Lower leg skin (tissue), 4 donors: ENCODE measurements at regions not wholly inside any gene's neighbourhood (a gene's known extent, or its start where the extent isn't known, plus 50 kb on each side); places are given as distances from the start of the nearest gene placed in this dataset.

Experiments used
- DNase-seq, 2 donors: peaks; one replicate each; pipeline ENCODE4 v3.0.0-alpha.2; 2019; ENCODE audit warnings: low spot score in 2 of 2
- H3K4me3 ChIP-seq: fragments of 200-600 bp; sonication (generic); 2 replicates; pipeline ENCODE4 v1.5.1; 2017; ENCODE audit warnings: mild to moderate bottlenecking, low read depth; ENCODE audit not compliant: poor library complexity, severe bottlenecking
- CTCF ChIP-seq, 3 donors: fragments of 450-650 bp; IDR thresholded peaks; one replicate each; pipeline ENCODE4 v1.5.1; 2016; ENCODE audit warnings: antibody characterized with exemption in 3 of 3, mild to moderate bottlenecking in 3 of 3, moderate library complexity in 2 of 3
- POLR2A ChIP-seq, 2 donors: fragments of 450-650 bp; IDR thresholded peaks; one replicate each; pipeline ENCODE4 v1.6.1; 2016 to 2017; ENCODE audit warnings: antibody characterized with exemption in 2 of 2, mild to moderate bottlenecking in 1 of 2, moderate library complexity in 1 of 2
- WGBS, 2 donors: methylation state at CpG; one replicate each; pipeline ENCODE4 v1.1.5; 2018; 5-methylcytosine and 5-hydroxymethylcytosine counted together
- intact Hi-C: fragments of 100-400 bp; cut with DNase I; formaldehyde crosslinking; loops from one replicate; pipeline ENCODE4 v1.15.0; 2023; ENCODE audit warnings: low total_unique reads

DNA sequence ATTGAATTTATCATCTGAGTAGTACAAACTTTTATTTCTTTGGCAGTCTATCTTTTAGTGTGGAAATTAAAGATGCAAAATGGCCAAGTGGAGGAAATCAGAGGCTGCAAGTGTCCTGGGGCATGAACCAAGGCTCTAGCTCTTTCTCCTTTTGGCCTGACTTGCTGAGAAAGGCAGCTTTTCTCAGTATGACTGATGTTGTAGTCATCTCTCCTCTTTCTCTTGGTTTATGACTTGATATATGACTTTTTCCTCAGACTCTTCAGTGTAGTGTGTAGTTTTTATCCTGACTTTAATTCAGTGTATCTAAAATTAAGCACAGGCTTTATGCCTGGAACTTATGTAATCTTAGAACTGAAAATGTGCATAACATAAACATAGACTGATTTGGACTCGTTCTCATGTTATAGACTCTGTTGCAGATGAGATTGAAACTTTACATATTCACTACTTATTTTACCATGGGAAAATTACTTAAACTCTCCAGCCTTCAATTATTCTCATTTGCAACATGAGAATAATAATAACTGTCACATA lies 65.7 kb downstream of the SLITRK5 start:
- 40 to 60% methylated on average over 1 of the region's 1 CpG for WGBS, 2 donors

DNA sequence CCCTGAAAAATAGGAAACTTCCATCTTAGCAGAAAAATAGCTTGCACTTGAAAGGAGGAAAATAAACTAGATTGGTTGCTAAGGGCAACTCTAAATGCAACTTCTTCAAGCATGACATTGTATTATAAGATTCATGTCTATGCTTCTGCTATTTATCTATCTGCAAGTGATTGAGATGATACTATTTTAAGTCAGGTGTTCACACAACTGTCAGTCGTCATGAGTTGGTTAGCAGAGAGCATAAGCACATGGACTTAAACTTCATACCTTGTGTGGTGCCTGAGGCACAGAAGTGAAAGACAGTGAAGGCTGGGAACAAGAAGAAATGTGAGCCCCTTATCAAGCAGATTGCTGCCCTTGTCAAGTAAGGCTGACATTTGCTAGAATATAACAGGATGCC lies 82.9 kb downstream of the SLITRK5 start:
- H3K4me3 ChIP-seq, result no peak overlapping the region
- TF ChIP-seq CTCF (IDR thresholded peaks at IDR 0.05) (no peak), POLR2A (IDR thresholded peaks at IDR 0.05) (no peak)
- DNase-seq, result no peak
- 36 to 48% methylated on average over 1 of the region's 1 CpG for WGBS, 2 donors
- intact Hi-C loops, result no loop called here

More for the DNA sequence above, 65.7 kb downstream of the SLITRK5 start:
- no peak overlapping the region for H3K4me3 ChIP-seq
- intact Hi-C loops, result no loop called here
- TF ChIP-seq POLR2A (IDR thresholded peaks at IDR 0.05) (no peak), CTCF (IDR thresholded peaks at IDR 0.05) (no peak)
- DNase-seq, result no peak

DNA sequence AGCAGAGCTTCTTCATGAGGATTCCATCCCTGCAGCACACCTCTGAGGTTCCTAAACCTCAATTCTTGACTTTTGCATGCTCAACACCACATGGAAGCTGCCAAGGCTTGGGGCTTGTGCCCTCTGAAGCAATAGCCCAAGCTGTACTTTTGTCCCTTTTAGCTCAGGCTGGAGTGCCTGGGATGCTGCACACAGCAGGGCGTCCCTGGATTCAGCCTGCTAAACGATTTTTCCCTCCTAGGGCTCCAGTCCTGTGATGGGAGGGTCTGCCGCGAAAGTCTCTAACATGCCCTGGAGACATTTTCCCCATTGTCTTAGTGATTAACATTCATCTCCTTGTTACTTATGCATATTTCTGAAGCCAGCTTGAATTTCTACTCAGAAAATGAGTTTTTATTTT lies 98.3 kb downstream of the SLITRK5 start:
- TF ChIP-seq POLR2A (IDR thresholded peaks at IDR 0.05) (no peak), CTCF (IDR thresholded peaks at IDR 0.05) (no peak)
- intact Hi-C loops, result no loop called here
- no peak for DNase-seq
- WGBS, 2 donors, result 61 to 69% methylated on average over 4 of the region's 4 CpGs
- H3K4me3 ChIP-seq, result no peak overlapping the region

DNA sequence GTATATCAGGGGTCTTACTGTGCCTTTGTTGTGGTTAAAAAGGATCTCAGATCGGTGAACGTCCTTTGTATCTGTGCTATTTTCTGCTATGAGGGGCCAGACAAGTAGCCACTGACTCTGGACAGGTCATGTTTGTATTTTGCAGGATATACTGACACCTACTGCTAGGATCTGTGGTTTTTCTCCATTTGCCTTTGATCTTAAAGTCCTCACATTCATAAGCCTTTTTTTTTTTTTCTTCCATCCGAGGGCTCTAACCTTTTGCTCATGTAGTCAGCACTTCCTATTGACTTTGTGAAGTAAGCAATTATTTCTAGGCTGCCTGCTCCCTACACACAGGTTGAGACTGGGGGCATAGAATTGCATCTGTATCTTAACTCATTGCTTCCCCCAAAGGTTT lies 106.2 kb downstream of the SLITRK5 start:
- intact Hi-C loops, result no loop called here
- TF ChIP-seq POLR2A (IDR thresholded peaks at IDR 0.05) (no peak), CTCF (IDR thresholded peaks at IDR 0.05) (no peak)
- 43 to 58% methylated on average over 3 of the region's 3 CpGs for WGBS, 2 donors
- no peak for DNase-seq
- no peak overlapping the region for H3K4me3 ChIP-seq

- TF ChIP-seq POLR2A (IDR thresholded peaks at IDR 0.05) (no peak), CTCF (IDR thresholded peaks at IDR 0.05) (no peak)
- intact Hi-C loops, result no loop called here
- no peak for DNase-seq
- H3K4me3 ChIP-seq, result no peak overlapping the region
- WGBS, 2 donors, result 79 to 85% methylated on average over 3 of the region's 3 CpGs
These were observed 107.0 kb downstream of the SLITRK5 start for GRCh38 chr13:87778128-87778527.

GRCh38 chr13:87779426-87779825 lies 108.3 kb downstream of the SLITRK5 start:
- intact Hi-C loops, result no loop called here
- DNase-seq, result no peak
- 64 to 74% methylated on average over 1 of the region's 1 CpG for WGBS, 2 donors
- no peak overlapping the region for H3K4me3 ChIP-seq
- no peak for TF ChIP-seq POLR2A (IDR thresholded peaks at IDR 0.05)
- no peak for TF ChIP-seq CTCF (IDR thresholded peaks at IDR 0.05)
